HuH-7 (cell line): ENCODE measurements at regions not wholly inside any gene's neighbourhood (a gene's known extent, or its start where the extent isn't known, plus 50 kb on each side); places are given as distances from the start of the nearest gene placed in this dataset.

Experiments
- DNase-seq: peaks from one replicate; pipeline ENCODE4 v3.0.0; 2011; ENCODE audit warnings: low spot score

DNA sequence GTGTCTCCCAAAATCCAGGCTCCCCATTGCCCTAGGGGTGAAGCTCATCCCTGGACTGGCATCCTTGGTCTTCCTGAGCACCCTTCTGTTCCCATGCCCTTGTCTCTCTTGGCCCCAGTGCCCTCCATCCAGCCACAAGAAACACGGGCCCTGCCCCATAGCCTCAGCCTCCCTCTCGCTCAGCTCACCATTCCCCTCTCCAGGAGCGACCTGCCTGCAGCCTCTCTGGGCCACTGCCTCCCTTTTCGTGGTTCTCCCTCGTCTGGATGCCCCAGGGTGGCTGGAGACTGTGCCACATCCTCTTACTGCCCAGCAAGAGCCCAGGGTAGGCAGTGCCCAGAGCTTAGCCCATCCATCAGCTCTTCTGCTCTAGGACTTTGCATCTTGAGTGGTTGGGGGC lies 532.1 kb downstream of the TBC1D22A start:
- no peak for DNase-seq

GRCh38 chr22:47294222-47294532 lies 531.7 kb downstream of the TBC1D22A start:
- DNase-seq, result no peak

- DNase-seq, result no peak
Measured at GRCh38 chr22:47293368-47294221, 531.1 kb downstream of the TBC1D22A start.

DNA sequence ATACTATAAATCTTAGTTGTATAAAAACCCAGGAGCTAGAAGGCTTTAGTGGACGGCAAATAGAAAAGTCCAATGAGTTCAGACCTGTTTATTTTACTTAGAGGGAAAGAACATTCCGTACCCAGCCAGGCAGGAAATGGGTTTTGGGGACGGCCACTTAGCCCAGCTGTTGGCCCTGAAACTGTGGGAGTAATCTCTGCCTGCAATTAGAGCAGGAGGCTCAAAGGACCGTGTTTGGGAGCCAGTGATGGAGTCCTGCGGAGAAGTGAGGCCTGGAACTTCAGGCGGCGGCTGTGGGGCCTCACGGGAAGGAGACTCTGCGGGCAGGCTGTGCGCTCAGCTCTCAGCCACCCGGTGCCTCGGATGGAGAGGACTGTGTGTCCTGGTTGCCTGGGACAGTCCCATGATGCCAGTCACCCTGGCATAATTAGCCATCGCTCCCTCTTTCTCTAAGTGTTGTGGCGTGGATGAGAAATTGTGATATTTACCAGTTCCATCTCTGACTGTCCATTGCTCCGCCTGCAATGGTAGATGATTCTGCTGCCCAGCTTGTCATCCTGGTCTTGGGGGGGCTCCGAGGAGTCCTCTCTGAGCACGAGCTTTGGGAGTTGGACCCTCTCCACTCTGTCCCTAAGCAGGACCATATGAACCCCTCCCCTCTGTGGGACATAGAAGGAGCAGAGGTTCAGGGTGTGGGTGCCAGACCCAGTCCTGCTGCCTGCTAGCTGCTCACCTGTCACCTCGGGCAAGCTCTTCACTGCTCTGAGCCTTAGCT lies 530.3 kb downstream of the TBC1D22A start:
- no peak for DNase-seq

- DNase-seq, result no peak
Measured at GRCh38 chr22:47291565-47292495, 529.4 kb downstream of the TBC1D22A start.

DNA sequence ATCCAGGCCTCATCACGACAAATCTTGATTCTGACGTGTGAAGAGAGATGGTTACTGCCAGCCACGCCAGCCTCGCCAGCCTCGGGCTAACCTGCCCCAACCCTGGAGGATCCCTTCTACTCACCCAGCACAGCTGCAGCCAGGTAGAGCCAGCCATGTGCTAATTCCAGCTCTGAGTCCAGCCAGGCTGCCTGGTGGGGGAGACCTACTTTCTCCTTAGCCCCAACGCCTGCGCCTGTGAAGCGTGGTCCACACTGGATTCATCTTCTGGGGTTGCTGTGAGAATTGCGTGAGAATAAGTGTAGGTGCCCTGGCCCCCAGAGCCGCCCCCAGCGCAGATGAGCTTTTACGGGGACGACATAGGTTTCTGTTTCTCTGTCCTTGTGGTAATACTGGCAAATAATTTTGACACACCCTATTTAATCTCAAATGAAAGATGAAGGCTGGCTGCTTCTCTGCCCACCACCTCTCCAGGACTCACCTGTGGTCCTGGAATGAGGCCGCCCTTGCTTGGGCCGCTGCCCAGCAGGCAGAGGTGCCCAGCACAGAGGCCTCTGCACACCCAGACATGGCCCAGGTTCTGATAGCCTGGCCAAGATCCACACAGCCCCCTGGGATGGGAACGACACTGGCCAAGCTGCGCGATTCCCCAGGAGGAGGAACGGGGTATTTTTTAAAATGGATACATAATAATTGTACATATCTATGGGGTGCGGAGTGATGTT lies 528.4 kb downstream of the TBC1D22A start:
- no peak for DNase-seq

- no peak for DNase-seq
Measured at GRCh38 chr22:47289336-47289985, 527.0 kb downstream of the TBC1D22A start.

GRCh38 chr22:47288680-47289079 lies 526.2 kb downstream of the TBC1D22A start:
- no peak for DNase-seq

DNA sequence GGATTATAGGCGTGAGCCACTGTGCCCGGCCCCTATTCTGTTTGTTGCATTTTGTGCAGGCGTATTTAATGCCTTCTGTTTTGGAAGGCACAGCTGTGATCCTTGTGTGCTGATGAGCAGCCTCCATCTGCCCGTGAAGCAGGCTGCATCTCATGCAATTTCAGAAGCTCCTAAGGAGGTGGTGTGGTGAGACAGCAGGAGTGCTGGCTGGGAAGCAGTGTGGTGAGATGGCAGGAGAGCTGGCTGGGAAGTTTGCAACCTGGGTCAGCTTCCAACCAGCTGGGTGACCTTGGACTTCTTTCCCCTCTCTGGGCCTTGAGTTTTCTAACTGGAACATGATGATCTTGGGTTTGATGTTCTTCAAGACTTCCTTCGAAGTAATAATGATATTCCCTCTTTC lies 525.1 kb downstream of the TBC1D22A start:
- no peak for DNase-seq

GRCh38 chr22:47286590-47286989 lies 524.1 kb downstream of the TBC1D22A start:
- no peak for DNase-seq

- no peak for DNase-seq
Measured at GRCh38 chr22:47285981-47286380, 523.5 kb downstream of the TBC1D22A start.

- DNase-seq, result no peak
Measured at GRCh38 chr22:47284822-47285221, 522.4 kb downstream of the TBC1D22A start.

- no peak for DNase-seq
Measured at GRCh38 chr22:47284360-47284759, 521.9 kb downstream of the TBC1D22A start.

DNA sequence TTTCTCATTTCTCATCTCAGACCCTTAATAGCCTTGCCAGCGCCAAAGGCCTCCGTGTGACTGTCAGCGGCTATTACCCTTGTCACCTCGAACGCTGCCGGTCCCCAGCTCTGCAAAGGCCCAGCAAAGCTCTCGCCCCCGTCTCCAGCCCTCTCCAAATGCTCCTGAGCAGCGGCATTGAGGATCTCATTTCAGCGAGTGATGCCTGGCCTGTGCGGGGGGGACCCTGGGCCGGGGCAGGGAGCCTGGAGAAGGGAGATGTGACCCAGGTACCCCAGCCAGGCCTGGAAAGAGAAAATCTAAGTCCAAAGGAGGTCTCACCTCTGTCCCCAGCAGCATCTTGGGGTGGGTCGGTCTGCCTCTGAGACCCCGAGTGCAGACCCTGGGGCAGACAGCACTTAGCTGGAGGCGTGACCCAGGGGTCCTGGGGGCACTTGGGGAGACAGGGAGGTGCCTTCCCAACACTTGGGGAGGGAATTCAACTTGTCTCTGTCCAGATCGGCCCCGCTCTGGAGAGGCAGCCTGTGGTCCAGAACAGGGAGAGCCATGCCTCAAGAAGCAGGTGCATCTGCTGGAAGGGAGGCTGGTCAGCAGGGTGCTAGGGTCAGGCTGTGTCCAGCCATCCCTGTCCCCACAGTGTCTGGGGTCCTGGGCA lies 521.3 kb downstream of the TBC1D22A start:
- DNase-seq, result no peak

DNA sequence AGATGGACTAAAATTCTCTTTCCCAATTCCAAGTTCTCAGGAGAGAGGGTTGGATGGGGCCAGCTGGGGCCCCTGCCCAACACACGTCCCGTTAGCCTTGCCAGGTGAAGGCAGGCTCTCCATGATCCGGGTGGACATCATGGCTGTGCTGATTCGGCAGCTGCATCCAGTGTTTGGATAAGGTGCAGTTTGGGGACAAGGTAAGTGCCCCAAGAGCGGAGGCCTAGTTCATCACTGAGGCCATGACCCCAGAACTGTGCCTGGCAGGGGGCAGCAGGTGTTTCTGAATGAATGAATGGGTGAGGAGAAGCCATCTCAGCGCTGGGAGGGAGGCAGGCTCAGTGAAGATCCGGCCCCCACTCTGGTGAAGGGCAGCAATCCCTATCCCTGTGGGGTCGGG lies 520.4 kb downstream of the TBC1D22A start:
- DNase-seq, result no peak

GRCh38 chr22:47282366-47282765 lies 519.9 kb downstream of the TBC1D22A start:
- DNase-seq, result no peak

DNA sequence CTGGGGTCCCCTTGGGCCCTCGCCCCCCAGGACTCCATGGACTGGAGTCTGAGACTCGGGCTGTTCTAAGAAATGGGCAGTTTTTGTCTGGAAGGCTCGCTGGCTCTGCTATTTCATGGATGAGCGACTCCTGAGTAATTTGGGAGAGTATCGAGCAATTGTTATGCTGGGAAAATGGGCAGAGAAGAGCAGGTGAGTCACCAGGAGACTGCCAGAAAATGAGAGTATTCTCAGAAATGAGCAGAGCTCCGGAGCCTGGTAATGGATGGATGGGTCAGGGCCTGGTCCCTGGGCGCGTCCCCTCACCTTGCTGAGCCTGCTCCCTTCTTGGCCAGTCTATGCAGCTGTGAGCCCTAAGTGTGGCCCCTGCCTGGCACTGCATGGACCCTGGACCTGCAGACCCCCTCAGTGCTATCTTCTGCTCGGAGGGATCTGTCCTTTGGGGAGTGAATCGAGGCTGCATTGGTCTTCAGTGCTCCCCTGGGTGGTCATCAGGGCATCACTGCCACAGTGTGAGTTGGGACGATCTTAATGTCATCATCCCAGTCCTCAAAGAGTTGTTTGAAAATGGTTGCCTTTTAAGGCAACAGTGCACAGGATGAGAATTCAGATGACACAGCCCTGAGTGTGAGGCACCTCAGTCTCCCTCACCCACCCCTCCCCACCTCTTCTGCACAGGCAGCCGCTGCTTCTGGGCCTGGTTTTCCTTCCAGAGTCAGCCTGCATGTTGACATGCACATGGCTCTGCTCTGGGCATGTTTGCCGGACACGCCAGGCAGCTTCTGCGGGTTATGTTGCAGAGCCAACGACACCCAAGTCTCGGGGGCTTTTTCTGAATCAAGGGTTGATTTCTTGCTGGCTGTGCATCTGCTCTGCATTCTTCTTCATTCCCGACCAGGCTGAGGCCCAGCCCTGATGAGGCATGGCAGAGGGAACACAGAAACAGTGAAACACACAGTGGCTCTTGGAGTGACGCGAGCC lies 519.0 kb downstream of the TBC1D22A start:
- DNase-seq, result no peak

DNA sequence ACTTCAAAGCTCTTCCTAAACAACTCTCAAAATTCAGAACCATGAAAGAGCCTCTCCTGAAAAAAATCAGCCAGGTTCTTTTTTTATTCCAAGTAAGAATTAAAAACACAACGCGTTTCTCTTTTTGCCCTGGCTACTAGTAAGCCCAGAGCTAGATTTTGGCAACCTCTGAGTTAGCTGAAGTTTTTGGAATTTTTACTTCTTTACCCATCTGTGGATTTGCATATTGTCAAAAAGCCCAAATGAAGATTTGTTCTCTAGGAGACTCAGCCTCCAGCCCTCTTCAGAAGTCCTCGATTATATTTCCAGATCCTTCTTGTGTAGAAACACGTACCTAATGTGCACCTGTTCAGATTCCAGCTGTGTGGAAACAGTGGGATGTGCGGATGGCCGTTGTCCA lies 517.9 kb downstream of the TBC1D22A start:
- DNase-seq, result no peak

- no peak for DNase-seq
Measured at GRCh38 chr22:47279746-47280145, 517.3 kb downstream of the TBC1D22A start.
